T-cell (primary cell): ENCODE measurements at regions not wholly inside any gene's neighbourhood (a gene's known extent, or its start where the extent isn't known, plus 50 kb on each side); places are given as distances from the start of the nearest gene placed in this dataset.
A peak's percentile ranks its signal among the peaks of the same experiment; 100 is the strongest.
"Not testable (repeated sequence)": the region's sequence is repeated elsewhere in the genome, so short reads cannot be mapped to it uniquely, and the experiment has no call there.

Experiments
- ATAC-seq, 4 experiments: fragments of 200-7000 bp in 3 of 4; fragments of 150-1000 bp in 1 of 4; cut with Tn5 transposase; replicated peaks in 1 of 4; 1 replicate in 3 of 4; 2 replicates in 1 of 4; pipeline ENCODE4 v1.10.0; 2021; ENCODE audit warnings: moderate library complexity in 3 of 4, mild to moderate bottlenecking in 2 of 4, moderate number of reproducible peaks in 1 of 4
- CTCF ChIA-PET, 2 donors: fragments of 300-600 bp; sonication (Branson Sonifier 250); formaldehyde crosslinking; loops; one replicate each; lab custom pipeline; 2022; ENCODE audit warnings: antibody characterized with exemption in 2 of 2; lab: Charles Lee
- POLR2A ChIA-PET, 2 donors: fragments of 300-600 bp; sonication (Branson Sonifier 250); formaldehyde crosslinking; loops; one replicate each; lab custom pipeline; 2022; ENCODE audit warnings: antibody characterized with exemption in 2 of 2; lab: Charles Lee
- DNase-seq, 35 experiments: peaks; one replicate each; pipeline versions ENCODE4 v3.0.0 to v3.0.0-alpha.2; 2013 to 2023
- H3K27ac ChIP-seq: one replicate; pipeline ENCODE4 v1.5.1; 2013; ENCODE audit warnings: low read length
- H3K27me3 ChIP-seq, 2 experiments: replicated peaks in 1 of 2; 1 replicate in 1 of 2; 2 replicates in 1 of 2; pipeline versions ENCODE4 v1.6.1 to v1.7.0; 2013; ENCODE audit warnings: low read length in 1 of 2, mixed read lengths in 1 of 2; ENCODE audit not compliant: control insufficient read depth in 2 of 2, insufficient read depth in 2 of 2; ENCODE audit errors: extremely low read depth in 1 of 2
- H3K36me3 ChIP-seq, 2 donors: 1 replicate in 1 of 2; 2 replicates in 1 of 2; pipeline versions ENCODE4 v1.6.1 to v1.7.0; 2013; ENCODE audit warnings: low read length in 1 of 2; ENCODE audit not compliant: control insufficient read depth in 2 of 2, insufficient read depth in 1 of 2; ENCODE audit errors: extremely low read depth in 1 of 2
- H3K4me1 ChIP-seq, 2 experiments: 1 replicate in 1 of 2; 2 replicates in 1 of 2; pipeline versions ENCODE4 v1.6.1 to v1.7.0; 2013; ENCODE audit warnings: low read length in 2 of 2, mixed read lengths in 1 of 2; ENCODE audit not compliant: insufficient read depth in 2 of 2, control insufficient read depth in 1 of 2; ENCODE audit errors: extremely low read depth in 1 of 2
- H3K4me3 ChIP-seq, 2 donors: 1 replicate in 1 of 2; 2 replicates in 1 of 2; pipeline versions ENCODE4 v1.5.1 to v1.7.0; 2013; ENCODE audit warnings: mild to moderate bottlenecking in 2 of 2, low read length in 1 of 2, moderate library complexity in 1 of 2; ENCODE audit not compliant: control insufficient read depth in 1 of 2; ENCODE audit errors: extremely low read depth in 1 of 2
- H3K9me3 ChIP-seq: 2 replicates; pipeline ENCODE4 v1.7.0; 2013
- H3K27ac Mint-ChIP-seq, 2 donors: one replicate each; pipeline ENCODE4 v1.8.0; 2020 to 2021; ENCODE audit warnings: mild to moderate bottlenecking in 2 of 2, mixed read lengths in 2 of 2
- H3K27me3 Mint-ChIP-seq, 2 donors: one replicate each; pipeline ENCODE4 v1.8.0; 2021 to 2022; ENCODE audit warnings: mixed read lengths in 2 of 2
- H3K36me3 Mint-ChIP-seq: one replicate; pipeline ENCODE4 v1.8.0; 2021; ENCODE audit warnings: mixed read lengths
- H3K4me1 Mint-ChIP-seq, 3 donors: one replicate each; pipeline ENCODE4 v1.8.0; 2020 to 2022; ENCODE audit warnings: mixed read lengths in 3 of 3, mild to moderate bottlenecking in 1 of 3
- H3K4me3 Mint-ChIP-seq, 3 donors: one replicate each; pipeline ENCODE4 v1.8.0; 2020 to 2022; ENCODE audit warnings: mild to moderate bottlenecking in 3 of 3, mixed read lengths in 3 of 3, moderate library complexity in 3 of 3
- H3K9me3 Mint-ChIP-seq, 3 donors: one replicate each; pipeline ENCODE4 v1.8.0; 2020 to 2022; ENCODE audit warnings: mixed read lengths in 3 of 3
- WGBS: methylation state at CpG from one replicate; pipeline ENCODE4 v1.1.5; 2013; ENCODE audit warnings: missing lambda C conversion rate; ENCODE audit not compliant: insufficient coverage; 5-methylcytosine and 5-hydroxymethylcytosine counted together

DNA sequence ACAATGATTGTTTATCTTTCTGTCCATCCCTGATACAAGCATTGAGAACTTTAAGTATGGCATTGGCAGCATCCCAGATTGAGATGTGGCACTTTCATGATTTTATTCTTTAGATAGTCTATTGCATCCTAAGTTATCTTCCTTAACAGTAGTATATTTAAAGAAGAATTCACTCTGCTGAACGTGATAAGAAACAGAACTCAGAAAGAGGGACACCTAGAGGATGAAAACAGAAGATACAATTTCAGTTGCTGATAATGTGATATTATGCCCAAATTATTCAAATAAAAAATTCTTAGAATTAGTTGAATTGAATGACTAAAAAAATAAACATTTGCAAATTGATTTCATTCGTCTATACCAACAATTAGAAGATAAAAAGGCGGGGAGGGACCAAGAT lies 218.1 kb upstream of the DMRTA1 start:
- no peaks in the 10 kb centered on the region for H3K9me3 ChIP-seq
- H3K9me3 Mint-ChIP-seq = peaks cover 7 to 17% (median 13%) of the 10 kb centered on the region in 3 donors
- DNase-seq = no peak
- H3K4me3 Mint-ChIP-seq = no peak overlapping the region
- no peaks in the 10 kb centered on the region for H3K36me3 ChIP-seq
- peaks cover 0 to 12% of the 10 kb centered on the region in 2 experiments for H3K27me3 ChIP-seq
- no peak overlapping the region for H3K27ac ChIP-seq
- H3K27ac Mint-ChIP-seq = no peak overlapping the region
- H3K27me3 Mint-ChIP-seq = peaks cover 3 to 11% of the 10 kb centered on the region in 2 donors
- H3K4me3 ChIP-seq = no peak overlapping the region
- H3K4me1 Mint-ChIP-seq = no peaks in the 10 kb centered on the region
- no peaks in the 10 kb centered on the region for H3K4me1 ChIP-seq
- ChIA-PET CTCF (no interaction called here), POLR2A (no interaction called here)
- H3K36me3 Mint-ChIP-seq = no peaks in the 10 kb centered on the region
- 22% methylated on average over 1 of the region's 3 CpGs for WGBS
- no peak for ATAC-seq

DNA sequence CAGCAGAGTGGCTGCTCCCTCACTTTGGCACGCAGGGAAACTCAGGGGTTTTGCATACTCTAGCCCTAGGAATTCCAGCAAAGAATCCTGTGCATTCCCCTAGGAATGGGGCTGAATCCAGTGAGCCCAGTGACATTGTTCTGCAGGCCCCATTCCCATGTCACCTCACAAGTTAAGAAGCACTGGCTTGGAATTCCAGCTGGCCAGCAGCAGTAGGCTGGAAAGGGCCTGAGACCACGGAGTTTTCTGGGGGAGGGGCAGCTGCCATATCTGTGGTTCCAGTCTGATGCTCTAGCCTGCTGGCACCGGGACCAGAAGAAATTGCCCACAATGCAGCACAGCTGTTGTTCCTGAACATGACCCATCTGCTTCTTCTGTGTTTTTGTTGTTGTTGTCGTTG lies 217.6 kb upstream of the DMRTA1 start:
- POLR2A ChIA-PET = no interaction called here
- no peaks in the 10 kb centered on the region for H3K9me3 ChIP-seq
- no peak for DNase-seq
- WGBS = 77% methylated on average over 3 of the region's 4 CpGs
- no peaks in the 10 kb centered on the region for H3K36me3 Mint-ChIP-seq
- H3K27me3 ChIP-seq = peaks cover 0 to 12% of the 10 kb centered on the region in 2 experiments
- no peak overlapping the region for H3K27ac ChIP-seq
- no peak overlapping the region for H3K4me3 ChIP-seq
- H3K4me3 Mint-ChIP-seq = no peak overlapping the region
- H3K27ac Mint-ChIP-seq = no peak overlapping the region
- no peaks in the 10 kb centered on the region for H3K36me3 ChIP-seq
- peaks cover 7 to 17% (median 13%) of the 10 kb centered on the region in 3 donors for H3K9me3 Mint-ChIP-seq
- no peak for ATAC-seq
- CTCF ChIA-PET = no interaction called here
- no peaks in the 10 kb centered on the region for H3K4me1 Mint-ChIP-seq
- H3K27me3 Mint-ChIP-seq = peaks cover 3 to 11% of the 10 kb centered on the region in 2 donors
- no peaks in the 10 kb centered on the region for H3K4me1 ChIP-seq

DNA sequence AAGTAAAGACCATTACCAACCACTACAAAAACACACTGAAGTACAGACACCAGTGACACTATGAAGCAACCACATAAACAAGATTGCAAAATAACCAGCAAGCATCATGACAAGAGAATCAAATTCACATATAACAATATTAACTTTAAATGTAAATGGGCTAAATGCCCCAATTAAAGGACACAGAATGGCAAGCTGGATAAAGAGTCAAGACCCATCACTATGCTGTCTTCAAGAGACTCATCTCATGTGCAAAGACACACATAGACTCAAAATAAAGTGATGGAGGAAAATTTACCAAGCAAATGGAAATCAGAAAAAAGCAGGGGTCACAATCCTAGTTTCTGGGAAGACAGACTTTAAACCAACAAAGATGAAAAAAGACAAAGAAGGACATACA lies 215.3 kb upstream of the DMRTA1 start:
- H3K27ac ChIP-seq, H3K4me1 Mint-ChIP-seq, H3K36me3 ChIP-seq, H3K4me3 Mint-ChIP-seq, CTCF ChIA-PET, H3K9me3 ChIP-seq, POLR2A ChIA-PET, H3K36me3 Mint-ChIP-seq, DNase-seq, H3K27ac Mint-ChIP-seq, H3K4me1 ChIP-seq, ATAC-seq: not testable (repeated sequence)
- Mint-ChIP-seq H3K9me3 (peaks cover 7 to 17% (median 13%) of the 10 kb centered on the region in 3 donors), H3K27me3 (peaks cover 3 to 11% of the 10 kb centered on the region in 2 donors)
- H3K4me3 ChIP-seq = peak overlapping the region in 1 of 2 donors; percentile 23
- H3K27me3 ChIP-seq = peaks cover 0 to 12% of the 10 kb centered on the region in 2 experiments

DNA sequence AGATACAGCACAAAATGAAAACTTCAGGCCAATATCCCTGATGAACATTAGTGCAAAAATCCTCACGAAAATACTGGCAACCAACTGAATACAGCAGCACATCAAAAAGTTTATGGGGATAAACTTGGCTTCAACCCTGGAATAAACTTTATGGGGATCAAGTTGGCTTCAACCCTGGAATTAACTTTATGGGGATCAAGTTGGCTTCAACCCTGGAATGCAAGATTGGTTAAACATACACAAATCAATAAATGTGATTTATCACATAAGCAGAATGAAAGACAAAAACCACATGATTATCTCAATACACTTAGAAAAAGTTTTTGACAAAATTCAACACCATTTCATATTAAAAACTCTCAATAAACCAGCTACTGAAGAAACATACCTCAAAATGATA lies 213.7 kb upstream of the DMRTA1 start:
- POLR2A ChIA-PET = interaction anchor here in 1 of 2 donors (0.5 kb wide), 1 partner anchor 235 kb away, joined by 6 read pairs; no protein-coding TSS in a partner anchor

GRCh38 chr9:22237497-22238363 lies 208.9 kb upstream of the DMRTA1 start:
- no peak overlapping the region for H3K4me3 Mint-ChIP-seq
- peaks cover 15 to 27% (median 25%) of the 10 kb centered on the region in 3 donors for H3K4me1 Mint-ChIP-seq
- Histone ChIP-seq H3K27ac (no peak overlapping the region), H3K27me3 (no peaks in the 10 kb centered on the region), H3K36me3 (no peaks in the 10 kb centered on the region), H3K9me3 (no peaks in the 10 kb centered on the region), H3K4me3 (no peak overlapping the region), H3K4me1 (no peaks in the 10 kb centered on the region)
- peak in 2 of 4 experiments; percentile 24 to 36 for ATAC-seq
- no peaks in the 10 kb centered on the region for H3K9me3 Mint-ChIP-seq
- ChIA-PET POLR2A (interaction anchor here in 1 of 2 donors (0.6 kb wide), 1 partner anchor 260 kb away, joined by 3 read pairs; no protein-coding TSS in a partner anchor), CTCF (interaction anchor here in 1 of 2 donors (1.1 to 1.4 kb wide), 3 partner anchors 9 to 424 kb away, joined by 3 to 8 read pairs (median 4); no protein-coding TSS in a partner anchor)
- no peaks in the 10 kb centered on the region for H3K36me3 Mint-ChIP-seq
- DNase-seq = peak in 1 of 35 experiments; percentile 5
- no peak overlapping the region for H3K27ac Mint-ChIP-seq
- WGBS = no CpG with 5 or more reads among the region's 3 CpGs
- peaks cover 0 to under 1% of the 10 kb centered on the region in 2 donors for H3K27me3 Mint-ChIP-seq

More for the DNA sequence above, 213.7 kb upstream of the DMRTA1 start:
- WGBS = 60% methylated on average over 1 of the region's 1 CpG
- CTCF ChIA-PET = interaction anchor here (0.6 to 1.3 kb wide), 2 partner anchors 13 to 70 kb away, joined by 3 to 4 read pairs; no protein-coding TSS in a partner anchor
- Histone ChIP-seq H3K4me3 (no peak overlapping the region), H3K27me3 (peaks cover 0 to 12% of the 10 kb centered on the region in 2 experiments), H3K36me3 (no peaks in the 10 kb centered on the region), H3K27ac (no peak overlapping the region), H3K9me3 (no peaks in the 10 kb centered on the region), H3K4me1 (no peaks in the 10 kb centered on the region)
- Mint-ChIP-seq H3K9me3 (peaks cover 7 to 17% (median 13%) of the 10 kb centered on the region in 3 donors), H3K4me1 (peaks cover 8 to 9% (median 9%) of the 10 kb centered on the region in 3 donors), H3K27me3 (peaks cover 3 to 11% of the 10 kb centered on the region in 2 donors), H3K27ac (no peak overlapping the region), H3K4me3 (no peak overlapping the region), H3K36me3 (no peaks in the 10 kb centered on the region)
- ATAC-seq (no peak), DNase-seq (no peak)

GRCh38 chr9:22238809-22239684 lies 207.6 kb upstream of the DMRTA1 start:
- CTCF ChIA-PET = interaction anchor here (0.6 to 1.4 kb wide), 12 partner anchors 7 to 430 kb away, joined by 3 to 8 read pairs (median 3); no protein-coding TSS in a partner anchor
- no peaks in the 10 kb centered on the region for H3K27me3 ChIP-seq
- Mint-ChIP-seq H3K27me3 (no peaks in the 10 kb centered on the region), H3K4me1 (peaks cover 15 to 27% (median 25%) of the 10 kb centered on the region in 3 donors), H3K9me3 (no peaks in the 10 kb centered on the region), H3K4me3 (no peak overlapping the region), H3K27ac (no peak overlapping the region), H3K36me3 (no peaks in the 10 kb centered on the region)
- H3K27ac ChIP-seq = no peak overlapping the region
- H3K9me3 ChIP-seq = no peaks in the 10 kb centered on the region
- H3K4me3 ChIP-seq = no peak overlapping the region
- no peaks in the 10 kb centered on the region for H3K4me1 ChIP-seq
- DNase-seq (peak in 1 of 35 experiments; percentile 24), ATAC-seq (peak in 1 of 4 experiments; percentile 34)
- no peaks in the 10 kb centered on the region for H3K36me3 ChIP-seq
- WGBS = 67% methylated on average over 2 of the region's 9 CpGs
- POLR2A ChIA-PET = interaction anchor here (0.6 kb wide), 2 partner anchors 26 to 443 kb away, joined by 4 to 7 read pairs; no protein-coding TSS in a partner anchor
